ENCODE measurements at regions not wholly inside any gene's neighbourhood (a gene's known extent, or its start where the extent isn't known, plus 50 kb on each side); places are given as distances from the start of the nearest gene placed in this dataset.

- TF ChIP-seq POLR2A (IDR thresholded peaks at IDR 0.05; ENCODE audit: low read depth, low read length) = no peak
- TF ChIP-seq TAF1 (IDR thresholded peaks at IDR 0.05; ENCODE audit: low read depth, low read length) = no peak
Observed at GRCh38 chr2:64731746-64732145, 78.0 kb upstream of the SERTAD2 start.
